GM18858 (cell line): ENCODE measurements at regions not wholly inside any gene's neighbourhood (a gene's known extent, or its start where the extent isn't known, plus 50 kb on each side); places are given as distances from the start of the nearest gene placed in this dataset.

Experiments
- ATAC-seq: cut with Tn5 transposase; IDR thresholded peaks from one replicate; pipeline ENCODE4 v1.9.1; 2021; ENCODE audit not compliant: unreplicated experiment

- no peak for ATAC-seq
These were observed 253.8 kb upstream of the DMD start for GRCh38 chrX:33465137-33465536.

GRCh38 chrX:33457102-33457501 is 245.8 kb upstream of the DMD start:
- ATAC-seq = no peak

GRCh38 chrX:33447285-33447684 is 235.9 kb upstream of the DMD start:
- no peak for ATAC-seq

- peak; percentile 68 for ATAC-seq
These were observed 223.1 kb upstream of the DMD start for GRCh38 chrX:33434256-33435092.

- no peak for ATAC-seq
These were observed 205.0 kb upstream of the DMD start for GRCh38 chrX:33416273-33416805.

- ATAC-seq = no peak
These were observed 204.1 kb upstream of the DMD start for GRCh38 chrX:33415459-33415858.

- no peak for ATAC-seq
These were observed 174.2 kb upstream of the DMD start for GRCh38 chrX:33385546-33385945.

GRCh38 chrX:33379839-33380238 is 168.5 kb upstream of the DMD start:
- ATAC-seq = no peak

GRCh38 chrX:33357606-33358005 is 146.3 kb upstream of the DMD start:
- ATAC-seq = no peak

GRCh38 chrX:33339219-33339618 is 127.9 kb upstream of the DMD start:
- ATAC-seq = no peak

GRCh38 chrX:33336783-33337182 is 125.4 kb upstream of the DMD start:
- peak; percentile 44 for ATAC-seq

GRCh38 chrX:33333271-33333670 is 121.9 kb upstream of the DMD start:
- ATAC-seq = no peak

GRCh38 chrX:33330798-33331197 is 119.4 kb upstream of the DMD start:
- ATAC-seq = no peak

GRCh38 chrX:33324099-33324498 is 112.8 kb upstream of the DMD start:
- no peak for ATAC-seq

GRCh38 chrX:33307911-33308354 is 96.6 kb upstream of the DMD start:
- no peak for ATAC-seq

GRCh38 chrX:33298622-33299021 is 87.3 kb upstream of the DMD start:
- no peak for ATAC-seq

GRCh38 chrX:33285550-33285949 is 74.2 kb upstream of the DMD start:
- no peak for ATAC-seq

GRCh38 chrX:33277046-33277445 is 65.7 kb upstream of the DMD start:
- ATAC-seq = no peak

- ATAC-seq = no peak
These were observed 62.2 kb upstream of the DMD start for GRCh38 chrX:33273535-33273934.

- ATAC-seq = no peak
These were observed 61.6 kb upstream of the DMD start for GRCh38 chrX:33272986-33273385.
